ENCODE measurements at regions not wholly inside any gene's neighbourhood (a gene's known extent, or its start where the extent isn't known, plus 50 kb on each side); places are given as distances from the start of the nearest gene placed in this dataset.

- Histone ChIP-seq H3K27me3 (ENCODE audit: control insufficient read depth in 1 of 2, insufficient read depth in 2 of 2, low read length in 2 of 2) (no peaks in the 10 kb centered on the region), H3K9me3 (ENCODE audit: control insufficient read depth in 2 of 2, insufficient read depth in 1 of 2, low read depth in 1 of 2, low read length in 1 of 2) (no peaks in the 10 kb centered on the region), H3K27ac (ENCODE audit: low read depth in 2 of 2, low read length in 1 of 2) (no peak overlapping the region), H3K4me1 (ENCODE audit: control insufficient read depth in 2 of 2, insufficient read depth in 2 of 2, low read length in 1 of 2) (no peaks in the 10 kb centered on the region), H3K36me3 (ENCODE audit: control insufficient read depth in 2 of 2, insufficient read depth in 2 of 2, low read length in 1 of 2) (no peaks in the 10 kb centered on the region), H3K4me3 (ENCODE audit: low read depth in 1 of 2, low read length in 2 of 2) (no peak overlapping the region)
- WGBS, 2 donors, result 85 to 90% methylated on average over 13 of the region's 13 CpGs
Measured at GRCh38 chr18:78666666-78667335, 312.8 kb upstream of the SALL3 start.

- Histone ChIP-seq H3K27me3 (ENCODE audit: control insufficient read depth in 1 of 2, insufficient read depth in 2 of 2, low read length in 2 of 2) (no peaks in the 10 kb centered on the region), H3K9me3 (ENCODE audit: control insufficient read depth in 2 of 2, insufficient read depth in 1 of 2, low read depth in 1 of 2, low read length in 1 of 2) (no peaks in the 10 kb centered on the region), H3K4me3 (ENCODE audit: low read depth in 1 of 2, low read length in 2 of 2) (no peak overlapping the region), H3K4me1 (ENCODE audit: control insufficient read depth in 2 of 2, insufficient read depth in 2 of 2, low read length in 1 of 2) (no peaks in the 10 kb centered on the region), H3K36me3 (ENCODE audit: control insufficient read depth in 2 of 2, insufficient read depth in 2 of 2, low read length in 1 of 2) (no peaks in the 10 kb centered on the region), H3K27ac (ENCODE audit: low read depth in 2 of 2, low read length in 1 of 2) (no peak overlapping the region)
- whole genome bisulfite sequencing, 2 donors, result 71 to 82% methylated on average over 14 of the region's 14 CpGs
Measured at GRCh38 chr18:78670778-78671391, 308.7 kb upstream of the SALL3 start.

GRCh38 chr18:78671551-78671950 lies 308.1 kb upstream of the SALL3 start:
- 88% methylated on average over 15 of the region's 15 CpGs for WGBS, 2 donors
- no peaks in the 10 kb centered on the region for H3K36me3 ChIP-seq (ENCODE audit: control insufficient read depth in 2 of 2, insufficient read depth in 2 of 2, low read length in 1 of 2)

GRCh38 chr18:78672862-78673446 lies 306.7 kb upstream of the SALL3 start:
- Histone ChIP-seq H3K27me3 (ENCODE audit: control insufficient read depth in 1 of 2, insufficient read depth in 2 of 2, low read length in 2 of 2) (no peaks in the 10 kb centered on the region), H3K4me1 (ENCODE audit: control insufficient read depth in 2 of 2, insufficient read depth in 2 of 2, low read length in 1 of 2) (no peaks in the 10 kb centered on the region)

More at GRCh38 chr18:78671551-78671950, 308.1 kb upstream of the SALL3 start:
- no peaks in the 10 kb centered on the region for H3K4me1 ChIP-seq (ENCODE audit: control insufficient read depth in 2 of 2, insufficient read depth in 2 of 2, low read length in 1 of 2)
- no peaks in the 10 kb centered on the region for H3K27me3 ChIP-seq (ENCODE audit: control insufficient read depth in 1 of 2, insufficient read depth in 2 of 2, low read length in 2 of 2)
- no peak overlapping the region for H3K27ac ChIP-seq (ENCODE audit: low read depth in 2 of 2, low read length in 1 of 2)
- H3K9me3 ChIP-seq (ENCODE audit: control insufficient read depth in 2 of 2, insufficient read depth in 1 of 2, low read depth in 1 of 2, low read length in 1 of 2), result no peaks in the 10 kb centered on the region
- H3K4me3 ChIP-seq (ENCODE audit: low read depth in 1 of 2, low read length in 2 of 2), result no peak overlapping the region

GRCh38 chr18:78673516-78674321 lies 305.9 kb upstream of the SALL3 start:
- Histone ChIP-seq H3K27ac (ENCODE audit: low read depth in 2 of 2, low read length in 1 of 2) (no peak overlapping the region), H3K27me3 (ENCODE audit: control insufficient read depth in 1 of 2, insufficient read depth in 2 of 2, low read length in 2 of 2) (no peaks in the 10 kb centered on the region), H3K36me3 (ENCODE audit: control insufficient read depth in 2 of 2, insufficient read depth in 2 of 2, low read length in 1 of 2) (no peaks in the 10 kb centered on the region), H3K4me1 (ENCODE audit: control insufficient read depth in 2 of 2, insufficient read depth in 2 of 2, low read length in 1 of 2) (no peaks in the 10 kb centered on the region), H3K9me3 (ENCODE audit: control insufficient read depth in 2 of 2, insufficient read depth in 1 of 2, low read depth in 1 of 2, low read length in 1 of 2) (no peaks in the 10 kb centered on the region), H3K4me3 (ENCODE audit: low read depth in 1 of 2, low read length in 2 of 2) (no peak overlapping the region)
- 79 to 83% methylated on average over 19 of the region's 19 CpGs for WGBS, 2 donors

More at GRCh38 chr18:78672862-78673446, 306.7 kb upstream of the SALL3 start:
- Histone ChIP-seq H3K9me3 (ENCODE audit: control insufficient read depth in 2 of 2, insufficient read depth in 1 of 2, low read depth in 1 of 2, low read length in 1 of 2) (no peaks in the 10 kb centered on the region), H3K27ac (ENCODE audit: low read depth in 2 of 2, low read length in 1 of 2) (no peak overlapping the region), H3K36me3 (ENCODE audit: control insufficient read depth in 2 of 2, insufficient read depth in 2 of 2, low read length in 1 of 2) (no peaks in the 10 kb centered on the region), H3K4me3 (ENCODE audit: low read depth in 1 of 2, low read length in 2 of 2) (no peak overlapping the region)
- WGBS, 2 donors, result 62 to 74% methylated on average over 21 of the region's 21 CpGs

GRCh38 chr18:78675231-78675630 lies 304.4 kb upstream of the SALL3 start:
- Histone ChIP-seq H3K4me3 (ENCODE audit: low read depth in 1 of 2, low read length in 2 of 2) (no peak overlapping the region), H3K27me3 (ENCODE audit: control insufficient read depth in 1 of 2, insufficient read depth in 2 of 2, low read length in 2 of 2) (no peaks in the 10 kb centered on the region), H3K9me3 (ENCODE audit: control insufficient read depth in 2 of 2, insufficient read depth in 1 of 2, low read depth in 1 of 2, low read length in 1 of 2) (no peaks in the 10 kb centered on the region), H3K4me1 (ENCODE audit: control insufficient read depth in 2 of 2, insufficient read depth in 2 of 2, low read length in 1 of 2) (no peaks in the 10 kb centered on the region), H3K27ac (ENCODE audit: low read depth in 2 of 2, low read length in 1 of 2) (no peak overlapping the region), H3K36me3 (ENCODE audit: control insufficient read depth in 2 of 2, insufficient read depth in 2 of 2, low read length in 1 of 2) (no peaks in the 10 kb centered on the region)
- WGBS, 2 donors, result 82 to 86% methylated on average over 8 of the region's 8 CpGs

GRCh38 chr18:78676622-78677482 lies 302.8 kb upstream of the SALL3 start:
- whole genome bisulfite sequencing, 2 donors, result 83 to 88% methylated on average over 19 of the region's 19 CpGs

GRCh38 chr18:78677483-78678317 lies 301.9 kb upstream of the SALL3 start:
- no peaks in the 10 kb centered on the region for H3K4me1 ChIP-seq (ENCODE audit: control insufficient read depth in 2 of 2, insufficient read depth in 2 of 2, low read length in 1 of 2)
- no peaks in the 10 kb centered on the region for H3K9me3 ChIP-seq (ENCODE audit: control insufficient read depth in 2 of 2, insufficient read depth in 1 of 2, low read depth in 1 of 2, low read length in 1 of 2)
- no peak overlapping the region for H3K4me3 ChIP-seq (ENCODE audit: low read depth in 1 of 2, low read length in 2 of 2)
- WGBS, 2 donors, result 90% methylated on average over 25 of the region's 25 CpGs
- no peaks in the 10 kb centered on the region for H3K36me3 ChIP-seq (ENCODE audit: control insufficient read depth in 2 of 2, insufficient read depth in 2 of 2, low read length in 1 of 2)
- H3K27me3 ChIP-seq (ENCODE audit: control insufficient read depth in 1 of 2, insufficient read depth in 2 of 2, low read length in 2 of 2), result no peaks in the 10 kb centered on the region
- no peak overlapping the region for H3K27ac ChIP-seq (ENCODE audit: low read depth in 2 of 2, low read length in 1 of 2)

More at GRCh38 chr18:78676622-78677482, 302.8 kb upstream of the SALL3 start:
- Histone ChIP-seq H3K27ac (ENCODE audit: low read depth in 2 of 2, low read length in 1 of 2) (no peak overlapping the region), H3K9me3 (ENCODE audit: control insufficient read depth in 2 of 2, insufficient read depth in 1 of 2, low read depth in 1 of 2, low read length in 1 of 2) (no peaks in the 10 kb centered on the region), H3K4me1 (ENCODE audit: control insufficient read depth in 2 of 2, insufficient read depth in 2 of 2, low read length in 1 of 2) (no peaks in the 10 kb centered on the region), H3K27me3 (ENCODE audit: control insufficient read depth in 1 of 2, insufficient read depth in 2 of 2, low read length in 2 of 2) (no peaks in the 10 kb centered on the region), H3K4me3 (ENCODE audit: low read depth in 1 of 2, low read length in 2 of 2) (no peak overlapping the region), H3K36me3 (ENCODE audit: control insufficient read depth in 2 of 2, insufficient read depth in 2 of 2, low read length in 1 of 2) (no peaks in the 10 kb centered on the region)
